RWPE2 (cell line): ENCODE measurements at regions not wholly inside any gene's neighbourhood (a gene's known extent, or its start where the extent isn't known, plus 50 kb on each side); places are given as distances from the start of the nearest gene placed in this dataset.

Source experiments
- ATAC-seq: fragments of 200-7000 bp; cut with Tn5 transposase; 3 replicates; pipeline ENCODE4 v1.9.1; 2021; ENCODE audit warnings: low read depth
- DNase-seq: peaks from one replicate; pipeline ENCODE4 v3.0.0-alpha.2; 2020; ENCODE audit warnings: low spot score
- H3K27ac ChIP-seq: fragments of 450-650 bp; 2 replicates; pipeline ENCODE4 v1.5.1; 2017; ENCODE audit warnings: mild to moderate bottlenecking; ENCODE audit not compliant: poor library complexity, severe bottlenecking
- H3K27me3 ChIP-seq: fragments of 250-450 bp; sonication (Bioruptor Pico); 2 replicates; pipeline ENCODE4 v1.5.1; 2021; ENCODE audit warnings: mild to moderate bottlenecking, moderate library complexity; ENCODE audit not compliant: insufficient read depth, poor library complexity, severe bottlenecking
- H3K36me3 ChIP-seq: fragments of 250-450 bp; sonication (Bioruptor Pico); 2 replicates; pipeline ENCODE4 v1.5.1; 2020; ENCODE audit warnings: low read depth, mild to moderate bottlenecking, moderate library complexity
- H3K4me1 ChIP-seq: fragments of 250-450 bp; sonication (Bioruptor Pico); 2 replicates; pipeline ENCODE4 v1.5.1; 2021; ENCODE audit warnings: mild to moderate bottlenecking, moderate library complexity; ENCODE audit not compliant: insufficient read depth, poor library complexity, severe bottlenecking
- H3K4me3 ChIP-seq: fragments of 250-450 bp; sonication (Bioruptor Pico); 2 replicates; pipeline ENCODE4 v1.5.1; 2021; ENCODE audit warnings: mild to moderate bottlenecking, moderate library complexity; ENCODE audit not compliant: severe bottlenecking
- H3K9me3 ChIP-seq: fragments of 250-450 bp; sonication (Bioruptor Pico); 2 replicates; pipeline ENCODE4 v1.5.1; 2021; ENCODE audit warnings: mild to moderate bottlenecking, moderate library complexity; ENCODE audit not compliant: severe bottlenecking
- TF ChIP-seq, protein P1 (sequence below): fragments of 450-650 bp; IDR thresholded peaks from one replicate; pipeline ENCODE4 v1.5.1; 2017; ENCODE audit warnings: mild to moderate bottlenecking, moderate library complexity; ENCODE audit not compliant: poor library complexity, severe bottlenecking

GRCh38 chr11:16612566-16613261 lies 125.7 kb upstream of the C11orf58 start:
- Histone ChIP-seq H3K27me3 (peaks cover 94% of the 10 kb centered on the region), H3K4me1 (no peaks in the 10 kb centered on the region), H3K27ac (no peak overlapping the region), H3K36me3 (no peaks in the 10 kb centered on the region), H3K9me3 (no peaks in the 10 kb centered on the region), H3K4me3 (peak overlapping the region; percentile 8)
- ATAC-seq: peak; percentile 30; the same call in 1 of the 3 replicates
- no peak for DNase-seq
- TF ChIP-seq, protein P1, sequence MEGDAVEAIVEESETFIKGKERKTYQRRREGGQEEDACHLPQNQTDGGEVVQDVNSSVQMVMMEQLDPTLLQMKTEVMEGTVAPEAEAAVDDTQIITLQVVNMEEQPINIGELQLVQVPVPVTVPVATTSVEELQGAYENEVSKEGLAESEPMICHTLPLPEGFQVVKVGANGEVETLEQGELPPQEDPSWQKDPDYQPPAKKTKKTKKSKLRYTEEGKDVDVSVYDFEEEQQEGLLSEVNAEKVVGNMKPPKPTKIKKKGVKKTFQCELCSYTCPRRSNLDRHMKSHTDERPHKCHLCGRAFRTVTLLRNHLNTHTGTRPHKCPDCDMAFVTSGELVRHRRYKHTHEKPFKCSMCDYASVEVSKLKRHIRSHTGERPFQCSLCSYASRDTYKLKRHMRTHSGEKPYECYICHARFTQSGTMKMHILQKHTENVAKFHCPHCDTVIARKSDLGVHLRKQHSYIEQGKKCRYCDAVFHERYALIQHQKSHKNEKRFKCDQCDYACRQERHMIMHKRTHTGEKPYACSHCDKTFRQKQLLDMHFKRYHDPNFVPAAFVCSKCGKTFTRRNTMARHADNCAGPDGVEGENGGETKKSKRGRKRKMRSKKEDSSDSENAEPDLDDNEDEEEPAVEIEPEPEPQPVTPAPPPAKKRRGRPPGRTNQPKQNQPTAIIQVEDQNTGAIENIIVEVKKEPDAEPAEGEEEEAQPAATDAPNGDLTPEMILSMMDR: no peak

GRCh38 chr11:16611926-16612565 lies 126.4 kb upstream of the C11orf58 start:
- ATAC-seq: no peak
- no peaks in the 10 kb centered on the region for H3K9me3 ChIP-seq
- H3K36me3 ChIP-seq: no peaks in the 10 kb centered on the region
- DNase-seq: no peak
- no peak overlapping the region for H3K27ac ChIP-seq
- no peaks in the 10 kb centered on the region for H3K4me1 ChIP-seq
- TF ChIP-seq, protein P1: no peak
- H3K4me3 ChIP-seq: no peak overlapping the region
- H3K27me3 ChIP-seq: peaks cover 97% of the 10 kb centered on the region

GRCh38 chr11:16611401-16611921 lies 127.0 kb upstream of the C11orf58 start:
- H3K9me3 ChIP-seq: no peaks in the 10 kb centered on the region
- no peaks in the 10 kb centered on the region for H3K4me1 ChIP-seq
- H3K27ac ChIP-seq: no peak overlapping the region
- peaks cover 93% of the 10 kb centered on the region for H3K27me3 ChIP-seq
- DNase-seq (no peak), ATAC-seq (no peak)
- H3K4me3 ChIP-seq: no peak overlapping the region
- H3K36me3 ChIP-seq: no peaks in the 10 kb centered on the region
- TF ChIP-seq, protein P1: no peak

- TF ChIP-seq, protein P1: no peak
- Histone ChIP-seq H3K9me3 (no peaks in the 10 kb centered on the region), H3K36me3 (no peaks in the 10 kb centered on the region), H3K27me3 (peaks cover 89% of the 10 kb centered on the region), H3K27ac (no peak overlapping the region), H3K4me1 (no peaks in the 10 kb centered on the region), H3K4me3 (no peak overlapping the region)
- ATAC-seq (no peak), DNase-seq (peak; percentile 36)
Observed at GRCh38 chr11:16610738-16611388, 127.6 kb upstream of the C11orf58 start.
